Mammary epithelial cell (primary cell): ENCODE measurements at regions not wholly inside any gene's neighbourhood (a gene's known extent, or its start where the extent isn't known, plus 50 kb on each side); places are given as distances from the start of the nearest gene placed in this dataset.

Source experiments
- EZH2 ChIP-seq: IDR thresholded peaks from 2 replicates; pipeline ENCODE4 v1.6.1; 2012; ENCODE audit warnings: low read length, inconsistent platforms, borderline replicate concordance
- TF ChIP-seq, protein P1 (sequence below), 2 donors: IDR thresholded peaks in 1 of 2; conservative IDR thresholded peaks in 1 of 2; 2 replicates each; pipeline ENCODE4 v1.5.1; 2011 to 2012; ENCODE audit warnings: inconsistent platforms in 2 of 2, low read length in 2 of 2, mild to moderate bottlenecking in 2 of 2, control low read depth in 1 of 2, low read depth in 1 of 2; ENCODE audit not compliant: insufficient read depth in 1 of 2; ENCODE audit errors: extremely low read depth in 1 of 2

DNA sequence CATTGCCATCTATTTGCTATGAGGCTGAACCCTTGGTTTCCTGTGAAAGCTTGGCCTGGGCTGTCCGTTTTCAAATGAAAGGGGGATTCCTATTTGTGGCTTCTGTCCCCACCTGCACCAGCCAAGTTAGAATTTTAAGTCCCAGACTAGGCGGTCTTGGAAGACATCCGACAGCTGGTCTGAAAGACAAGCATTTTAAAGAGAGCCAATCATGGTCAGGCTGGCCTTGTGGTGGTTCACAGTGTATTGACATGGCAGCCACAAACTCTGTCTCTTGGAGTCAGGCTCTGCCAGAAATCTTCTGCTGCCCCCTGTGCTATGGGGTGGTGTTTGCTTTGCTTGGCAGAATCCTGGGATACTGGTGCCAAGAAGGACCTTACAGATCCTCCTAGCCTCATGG, 319.2 kb upstream of the MOCS1 start:
- TF ChIP-seq, protein P1, sequence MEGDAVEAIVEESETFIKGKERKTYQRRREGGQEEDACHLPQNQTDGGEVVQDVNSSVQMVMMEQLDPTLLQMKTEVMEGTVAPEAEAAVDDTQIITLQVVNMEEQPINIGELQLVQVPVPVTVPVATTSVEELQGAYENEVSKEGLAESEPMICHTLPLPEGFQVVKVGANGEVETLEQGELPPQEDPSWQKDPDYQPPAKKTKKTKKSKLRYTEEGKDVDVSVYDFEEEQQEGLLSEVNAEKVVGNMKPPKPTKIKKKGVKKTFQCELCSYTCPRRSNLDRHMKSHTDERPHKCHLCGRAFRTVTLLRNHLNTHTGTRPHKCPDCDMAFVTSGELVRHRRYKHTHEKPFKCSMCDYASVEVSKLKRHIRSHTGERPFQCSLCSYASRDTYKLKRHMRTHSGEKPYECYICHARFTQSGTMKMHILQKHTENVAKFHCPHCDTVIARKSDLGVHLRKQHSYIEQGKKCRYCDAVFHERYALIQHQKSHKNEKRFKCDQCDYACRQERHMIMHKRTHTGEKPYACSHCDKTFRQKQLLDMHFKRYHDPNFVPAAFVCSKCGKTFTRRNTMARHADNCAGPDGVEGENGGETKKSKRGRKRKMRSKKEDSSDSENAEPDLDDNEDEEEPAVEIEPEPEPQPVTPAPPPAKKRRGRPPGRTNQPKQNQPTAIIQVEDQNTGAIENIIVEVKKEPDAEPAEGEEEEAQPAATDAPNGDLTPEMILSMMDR (conservative IDR thresholded peaks at IDR 0.05 in 1 of 2, IDR thresholded peaks at IDR 0.05 in 1 of 2; ENCODE audit: extremely low read depth in 1 of 2, insufficient read depth in 1 of 2, low read depth in 1 of 2, low read length in 2 of 2): no peak
- no peak for TF ChIP-seq EZH2
